Stomach (tissue), 4 donors: ENCODE measurements at regions not wholly inside any gene's neighbourhood (a gene's known extent, or its start where the extent isn't known, plus 50 kb on each side); places are given as distances from the start of the nearest gene placed in this dataset.

Experiments used
- CTCF ChIP-seq, 7 experiments: fragments of 450-650 bp in 4 of 7; fragments of 200-600 bp in 3 of 7; sonication (generic) in 3 of 7; IDR thresholded peaks; one replicate each; pipeline ENCODE4 v1.5.1; 2016 to 2019; ENCODE audit warnings: antibody characterized with exemption in 7 of 7, control low read depth in 2 of 7, mild to moderate bottlenecking in 1 of 7
- EP300 ChIP-seq: sonication (generic); formaldehyde crosslinking; IDR thresholded peaks from one replicate; pipeline ENCODE4 v1.6.1; 2017; ENCODE audit warnings: antibody characterized with exemption
- POLR2AphosphoS5 ChIP-seq, 3 donors: sonication (generic); formaldehyde crosslinking; IDR thresholded peaks; one replicate each; pipeline ENCODE4 v1.6.1; 2016; ENCODE audit warnings: antibody characterized with exemption in 3 of 3

- TF ChIP-seq CTCF (IDR thresholded peaks at IDR 0.05) (no peak), POLR2AphosphoS5 (IDR thresholded peaks at IDR 0.05) (no peak), EP300 (no peak)
Observed at GRCh38 chr5:62017092-62017491, 288.9 kb upstream of the KIF2A start.
